ENCODE measurements at regions not wholly inside any gene's neighbourhood (a gene's known extent, or its start where the extent isn't known, plus 50 kb on each side); places are given as distances from the start of the nearest gene placed in this dataset.

DNA sequence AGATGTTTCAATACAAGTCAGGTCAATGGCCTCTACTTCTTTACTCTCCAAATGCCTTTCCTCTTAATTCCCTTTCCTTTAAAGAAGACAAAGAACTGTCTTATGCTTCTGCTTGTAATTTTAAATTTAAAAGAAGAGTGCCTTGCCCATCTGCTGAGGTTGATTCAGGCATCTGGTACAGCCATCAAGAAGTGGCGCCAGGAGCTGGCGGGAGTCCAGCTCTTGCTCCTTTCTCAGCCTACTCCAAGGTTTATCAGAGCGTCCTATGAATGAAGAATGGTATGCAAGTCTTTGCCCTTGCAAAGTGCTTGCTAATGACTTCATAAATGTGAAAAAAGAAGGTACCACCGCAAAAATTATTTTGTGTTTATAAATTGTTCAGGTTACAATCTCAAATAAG is 294.6 kb upstream of the TGFBR2 start:
- Histone ChIP-seq H3K27ac (ENCODE audit: low read depth, low read length) (no peak overlapping the region), H3K14ac (ENCODE audit: insufficient read length) (no peak overlapping the region), H3K23me2 (ENCODE audit: low read depth, low read length) (no peaks in the 10 kb centered on the region), H2BK120ac (replicated peaks; ENCODE audit: low read depth, low read length) (no peak overlapping the region), H3K9ac (replicated peaks in 1 of 4; ENCODE audit: extremely low read depth in 1 of 4, low read depth in 3 of 4, low read length in 3 of 4) (no peak overlapping the region), H3K23ac (ENCODE audit: insufficient read length) (no peak overlapping the region), H2AFZ (ENCODE audit: low read length) (no peak overlapping the region), H3K4me2 (ENCODE audit: insufficient read depth in 1 of 2, low read depth in 2 of 2, low read length in 2 of 2) (no peak overlapping the region), H3K56ac (replicated peaks; ENCODE audit: insufficient read length, low read depth, low read length) (no peak overlapping the region), H3K9me3 (ENCODE audit: insufficient read depth in 2 of 2, low read depth in 1 of 2, low read length in 1 of 2) (peaks cover 0 to 2% of the 10 kb centered on the region in 2 experiments; a peak in 1 of 4 replicates), H4K91ac (replicated peaks; ENCODE audit: insufficient read length, low read length) (no peak overlapping the region), H3K36me3 (ENCODE audit: control insufficient read depth in 2 of 4, insufficient read depth in 4 of 4, low read length in 3 of 4) (no peaks in the 10 kb centered on the region; a peak in 1 of 8 replicates), H3K27me3 (replicated peaks in 1 of 4; ENCODE audit: control insufficient read depth in 3 of 4, extremely low read depth in 1 of 4, insufficient read depth in 3 of 4, low read length in 3 of 4) (no peaks in the 10 kb centered on the region), H2BK12ac (ENCODE audit: low read depth, low read length) (no peak overlapping the region), H2BK20ac (ENCODE audit: low read length) (no peak overlapping the region), H4K8ac (ENCODE audit: extremely low read depth, insufficient read depth, low read length) (no peak overlapping the region), H2BK5ac (ENCODE audit: low read depth, low read length) (no peak overlapping the region), H4K5ac (ENCODE audit: insufficient read length, low read depth, low read length) (no peak overlapping the region), H3K79me1 (ENCODE audit: low read depth, low read length) (no peaks in the 10 kb centered on the region), H3K79me2 (ENCODE audit: control insufficient read depth in 1 of 2, insufficient read depth in 2 of 2, low read length in 2 of 2) (no peaks in the 10 kb centered on the region), H4K20me1 (replicated peaks in 1 of 2; ENCODE audit: control insufficient read depth in 1 of 2, insufficient read depth in 2 of 2, low read length in 2 of 2) (no peaks in the 10 kb centered on the region), H3K4ac (replicated peaks; ENCODE audit: insufficient read length, low read depth, low read length) (no peak overlapping the region), H2BK15ac (ENCODE audit: low read length) (no peak overlapping the region), H3K18ac (ENCODE audit: extremely low read depth, low read length) (no peak overlapping the region), H3K4me3 (ENCODE audit: extremely low read depth in 1 of 4, insufficient read depth in 2 of 4, low read depth in 3 of 4, low read length in 4 of 4) (no peak overlapping the region), H3K4me1 (replicated peaks in 1 of 4; ENCODE audit: control insufficient read depth in 3 of 4, insufficient read depth in 4 of 4, low read length in 3 of 4) (no peaks in the 10 kb centered on the region), H2AK5ac (ENCODE audit: low read depth, low read length) (no peak overlapping the region)
- DNase-seq (ENCODE audit: low read depth in 1 of 2, low spot score in 2 of 2) (no peak), FAIRE-seq (no peak)
- ChIA-PET POLR2A (ENCODE audit: partially characterized antibody) (no interaction called here), CTCF (ENCODE audit: partially characterized antibody) (interaction anchor here (0.9 to 2.1 kb wide), 3 partner anchors 8 to 17 kb away, joined by 3 to 9 read pairs (median 3); no protein-coding TSS in a partner anchor)
- 82% methylated on average over 4 of the region's 4 CpGs; no CpG with 5 or more reads in 1 of the 2 experiments for WGBS, 2 experiments (ENCODE audit: extremely low coverage in 1 of 2, insufficient coverage in 1 of 2, insufficient read length in 1 of 2, insufficient replicate concordance in 2 of 2, low coverage in 1 of 2, low lambda C conversion rate in 2 of 2, missing lambda C conversion rate in 1 of 2)
- TF ChIP-seq KDM1A (IDR thresholded peaks at IDR 0.05; ENCODE audit: borderline replicate concordance, low read length) (no peak), KDM5A (IDR thresholded peaks at IDR 0.05; ENCODE audit: low read length) (no peak), CBX8 (IDR thresholded peaks at IDR 0.05; ENCODE audit: borderline replicate concordance, low read depth, low read length) (no peak), JUND (IDR thresholded peaks at IDR 0.05; ENCODE audit: low read length) (no peak)
